Left ventricle myocardium inferior (tissue), 1 donor: ENCODE measurements at regions not wholly inside any gene's neighbourhood (a gene's known extent, or its start where the extent isn't known, plus 50 kb on each side); places are given as distances from the start of the nearest gene placed in this dataset.

Experiments used
- DNase-seq: peaks from one replicate; pipeline ENCODE4 v3.0.0-alpha.2; 2020
- H3K27ac ChIP-seq: fragments of 200-600 bp; replicated peaks from 2 replicates; pipeline ENCODE4 v1.8.0; 2021
- H3K27me3 ChIP-seq: fragments of 200-600 bp; 2 replicates; pipeline ENCODE4 v1.8.0; 2021; ENCODE audit warnings: low read depth
- H3K36me3 ChIP-seq: fragments of 200-600 bp; 2 replicates; pipeline ENCODE4 v1.8.0; 2021
- H3K4me1 ChIP-seq: fragments of 200-600 bp; 2 replicates; pipeline ENCODE4 v1.8.0; 2021
- H3K4me3 ChIP-seq: fragments of 200-600 bp; 2 replicates; pipeline ENCODE4 v1.8.0; 2021; ENCODE audit warnings: mild to moderate bottlenecking, moderate library complexity
- H3K9me3 ChIP-seq: fragments of 200-600 bp; replicated peaks from 2 replicates; pipeline ENCODE4 v1.8.0; 2021
- intact Hi-C: fragments of 100-400 bp; cut with micrococcal nuclease; formaldehyde crosslinking; loops from one replicate; pipeline ENCODE4 v1.11.0; 2022
- TF ChIP-seq, protein P1 (sequence below): fragments of 200-600 bp; IDR thresholded peaks from 2 replicates; pipeline ENCODE4 v1.8.0; 2021; ENCODE audit warnings: antibody characterized with exemption, mild to moderate bottlenecking, borderline replicate concordance
- donor health status: DM: no; HTN: yes; CAD: no; lungs with severe emphysema.

DNA sequence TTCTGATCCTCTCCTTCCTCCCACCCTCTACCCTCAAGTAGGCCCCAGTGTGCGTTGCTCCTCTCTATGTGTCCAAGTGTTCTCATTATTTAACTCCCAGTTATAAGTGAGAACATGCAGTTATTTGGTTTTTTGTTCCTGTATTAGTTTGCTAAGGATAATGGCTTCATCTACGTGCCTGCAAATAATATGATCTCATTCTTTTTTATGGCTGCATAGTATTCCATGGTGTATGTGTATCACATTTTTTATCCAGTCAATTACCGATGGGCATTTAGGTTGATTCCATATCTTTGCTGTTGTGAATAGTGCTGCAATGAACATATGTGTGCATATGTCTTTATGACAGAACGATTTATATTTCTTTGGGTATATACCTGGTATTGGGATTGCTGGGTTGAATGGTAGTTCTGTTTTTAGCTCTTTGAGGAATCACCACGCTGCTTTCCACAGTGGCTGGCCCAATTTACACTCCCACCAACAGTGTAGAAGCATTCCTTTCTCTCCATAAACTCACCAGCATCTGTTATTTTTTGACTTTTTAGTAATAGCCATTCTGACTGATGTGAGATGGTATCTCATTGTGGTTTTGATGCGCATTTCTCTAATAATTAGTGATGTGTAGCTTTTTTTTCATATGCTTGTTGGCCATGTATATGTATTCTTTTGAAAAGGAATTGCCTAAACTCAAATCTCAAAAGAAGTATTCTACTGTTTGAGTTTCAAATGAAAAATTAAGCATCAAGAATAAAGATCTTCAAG lies 116.9 kb downstream of the ETS2 start:
- intact Hi-C loops, result no loop called here
- Histone ChIP-seq H3K27ac (no peak overlapping the region), H3K27me3 (no peaks in the 10 kb centered on the region), H3K4me3 (no peak overlapping the region), H3K4me1 (peaks cover 31% of the 10 kb centered on the region), H3K36me3 (no peaks in the 10 kb centered on the region), H3K9me3 (no peaks in the 10 kb centered on the region)
- TF ChIP-seq, protein P1, sequence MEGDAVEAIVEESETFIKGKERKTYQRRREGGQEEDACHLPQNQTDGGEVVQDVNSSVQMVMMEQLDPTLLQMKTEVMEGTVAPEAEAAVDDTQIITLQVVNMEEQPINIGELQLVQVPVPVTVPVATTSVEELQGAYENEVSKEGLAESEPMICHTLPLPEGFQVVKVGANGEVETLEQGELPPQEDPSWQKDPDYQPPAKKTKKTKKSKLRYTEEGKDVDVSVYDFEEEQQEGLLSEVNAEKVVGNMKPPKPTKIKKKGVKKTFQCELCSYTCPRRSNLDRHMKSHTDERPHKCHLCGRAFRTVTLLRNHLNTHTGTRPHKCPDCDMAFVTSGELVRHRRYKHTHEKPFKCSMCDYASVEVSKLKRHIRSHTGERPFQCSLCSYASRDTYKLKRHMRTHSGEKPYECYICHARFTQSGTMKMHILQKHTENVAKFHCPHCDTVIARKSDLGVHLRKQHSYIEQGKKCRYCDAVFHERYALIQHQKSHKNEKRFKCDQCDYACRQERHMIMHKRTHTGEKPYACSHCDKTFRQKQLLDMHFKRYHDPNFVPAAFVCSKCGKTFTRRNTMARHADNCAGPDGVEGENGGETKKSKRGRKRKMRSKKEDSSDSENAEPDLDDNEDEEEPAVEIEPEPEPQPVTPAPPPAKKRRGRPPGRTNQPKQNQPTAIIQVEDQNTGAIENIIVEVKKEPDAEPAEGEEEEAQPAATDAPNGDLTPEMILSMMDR, result no peak
- no peak for DNase-seq

DNA sequence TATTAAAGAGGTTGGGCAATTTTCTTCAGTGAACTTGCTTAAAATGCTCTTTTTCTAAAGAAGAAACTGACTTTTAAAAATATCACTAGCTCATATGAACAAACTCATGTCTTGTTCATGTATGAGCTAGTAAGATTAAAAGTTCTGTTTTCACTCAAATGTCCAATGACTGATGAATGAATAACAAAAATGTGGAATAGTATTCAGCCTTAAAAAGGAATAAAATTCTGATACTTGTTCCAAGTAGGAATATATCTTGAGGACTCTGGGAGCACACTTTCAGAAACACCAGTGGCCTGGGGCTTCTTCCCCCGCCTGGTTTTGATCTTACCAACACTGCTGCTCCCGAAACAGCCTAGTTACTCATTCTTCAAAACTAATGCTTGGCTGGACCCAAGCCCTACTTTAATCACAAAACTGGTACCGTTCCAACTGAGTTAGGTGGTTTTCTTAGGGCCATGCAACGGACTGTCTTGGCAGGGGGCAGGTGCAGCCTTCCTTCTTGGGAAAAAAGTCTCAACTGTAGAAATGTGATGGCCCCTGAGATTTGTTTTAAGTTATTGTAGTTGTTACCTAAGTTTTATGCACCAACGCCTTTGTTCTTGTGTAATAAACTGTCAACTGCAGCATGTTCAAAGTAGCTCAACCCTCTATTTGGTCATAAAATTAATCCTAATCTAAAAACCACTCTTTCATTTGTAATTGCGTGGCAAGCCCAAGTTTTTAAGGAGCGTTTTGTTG lies 116.0 kb downstream of the ETS2 start:
- no peak for DNase-seq
- Histone ChIP-seq H3K9me3 (no peaks in the 10 kb centered on the region), H3K27me3 (no peaks in the 10 kb centered on the region), H3K27ac (peak overlapping the region; percentile 63), H3K36me3 (no peaks in the 10 kb centered on the region), H3K4me1 (peaks cover 29% of the 10 kb centered on the region), H3K4me3 (no peak overlapping the region)
- TF ChIP-seq, protein P1, result no peak
- intact Hi-C loops, result no loop called here

DNA sequence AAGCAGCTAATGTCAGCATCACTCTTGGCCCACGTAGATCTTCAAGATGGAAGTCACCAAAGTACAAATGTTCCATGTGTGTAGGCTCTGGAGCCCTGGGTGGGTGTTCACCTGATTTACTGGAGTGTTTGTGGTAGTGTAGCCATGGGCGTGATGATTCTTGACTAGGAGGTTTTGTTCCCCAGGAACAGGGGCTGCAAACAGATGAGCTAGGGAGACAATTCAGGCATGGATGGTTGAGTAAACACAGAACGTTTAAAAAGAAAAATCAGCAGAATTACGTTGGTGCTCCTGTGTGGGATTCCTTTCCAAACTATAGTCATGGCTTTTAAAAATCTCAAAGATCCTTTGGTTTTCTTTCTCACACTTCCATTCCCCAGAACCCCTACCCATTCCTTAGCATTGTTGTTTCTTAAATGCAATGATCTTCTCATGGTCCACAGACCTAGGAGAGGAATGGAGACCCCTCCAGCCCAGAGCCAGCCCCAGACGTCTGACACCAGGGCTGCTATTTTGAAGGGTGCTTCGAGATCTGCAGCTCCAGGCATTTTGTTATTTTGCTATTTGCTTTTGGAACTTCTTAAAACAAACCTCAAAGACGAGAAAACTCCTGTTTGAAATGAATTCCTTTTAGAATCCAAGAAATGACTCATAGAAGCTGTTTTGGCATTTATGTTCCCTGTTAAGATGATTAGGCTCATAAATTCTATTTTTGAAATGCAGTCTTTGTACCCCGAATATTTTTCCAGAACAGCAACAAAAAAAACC lies 115.1 kb downstream of the ETS2 start:
- no peak overlapping the region for H3K4me3 ChIP-seq
- TF ChIP-seq, protein P1, result no peak
- H3K9me3 ChIP-seq, result no peaks in the 10 kb centered on the region
- peak overlapping the region; percentile 63 for H3K27ac ChIP-seq
- intact Hi-C loops, result no loop called here
- H3K27me3 ChIP-seq, result no peaks in the 10 kb centered on the region
- H3K36me3 ChIP-seq, result no peaks in the 10 kb centered on the region
- no peak for DNase-seq
- H3K4me1 ChIP-seq, result peaks cover 20% of the 10 kb centered on the region

DNA sequence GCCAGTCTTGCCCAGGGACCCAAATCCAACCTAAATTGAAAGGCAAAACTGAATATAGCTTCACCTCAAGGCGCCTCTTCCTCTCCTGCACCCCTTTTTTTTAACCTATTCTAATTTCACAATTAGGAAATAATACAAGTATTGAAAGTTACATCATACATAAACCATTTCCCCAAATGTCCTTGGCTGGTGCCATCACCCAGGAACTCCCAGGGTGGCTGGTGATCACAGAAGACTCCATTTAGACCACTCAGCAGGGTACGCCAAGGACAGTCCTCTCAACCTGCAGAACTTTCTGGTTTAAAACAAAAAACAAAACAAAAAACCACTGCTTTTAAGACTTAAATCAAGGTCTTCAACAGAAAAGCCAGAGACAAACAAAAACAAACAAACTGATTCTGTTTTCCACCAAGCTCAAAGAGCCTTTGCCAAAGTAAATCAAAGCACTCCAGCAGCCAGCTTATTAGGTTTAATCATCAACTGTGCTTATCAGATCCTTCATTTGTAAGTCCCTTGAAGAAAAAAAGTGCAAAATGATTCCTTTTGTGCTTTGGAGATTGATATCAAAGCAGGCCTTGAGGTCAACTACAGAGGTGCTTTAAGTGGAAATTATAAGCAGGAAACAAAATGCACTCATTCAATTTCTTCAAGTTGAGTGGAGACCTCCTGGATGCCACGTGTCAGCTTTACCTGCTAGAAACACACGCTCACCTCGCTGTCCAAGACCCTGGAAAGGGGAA lies 113.0 kb downstream of the ETS2 start:
- TF ChIP-seq, protein P1, result no peak
- Histone ChIP-seq H3K4me3 (no peak overlapping the region), H3K27me3 (no peaks in the 10 kb centered on the region), H3K27ac (no peak overlapping the region), H3K9me3 (no peaks in the 10 kb centered on the region), H3K4me1 (peaks cover 22% of the 10 kb centered on the region), H3K36me3 (no peaks in the 10 kb centered on the region)
- no peak for DNase-seq
- intact Hi-C loops, result no loop called here
